Activated CD4-positive, alpha-beta T cell treated with anti-CD3 and anti-CD28 coated beads, Interleukin-2, amount 50 U/mL, for 24 hours (primary cell): ENCODE measurements at regions not wholly inside any gene's neighbourhood (a gene's known extent, or its start where the extent isn't known, plus 50 kb on each side); places are given as distances from the start of the nearest gene placed in this dataset.

Source experiments
- DNase-seq, 2 donors: peaks; one replicate each; pipeline ENCODE4 v3.0.0-alpha.2; 2020; ENCODE audit warnings: low read depth in 1 of 2, low spot score in 1 of 2

- no peak for DNase-seq
These were observed 50.0 kb downstream of the PITPNM2 start for GRCh38 chr12:123100882-123101281.

- no peak for DNase-seq
These were observed 50.4 kb downstream of the PITPNM2 start for GRCh38 chr12:123100450-123100849.

- DNase-seq = no peak
These were observed 51.2 kb downstream of the PITPNM2 start for GRCh38 chr12:123099560-123100192.

GRCh38 chr12:123098780-123099179, 52.1 kb downstream of the PITPNM2 start:
- no peak for DNase-seq

- DNase-seq = no peak
These were observed 53.3 kb downstream of the PITPNM2 start for GRCh38 chr12:123097561-123098084.

GRCh38 chr12:123096741-123097140, 54.1 kb downstream of the PITPNM2 start:
- no peak for DNase-seq

GRCh38 chr12:123096182-123096581, 54.7 kb downstream of the PITPNM2 start:
- no peak for DNase-seq

GRCh38 chr12:123095078-123095881, 55.6 kb downstream of the PITPNM2 start:
- no peak for DNase-seq

- DNase-seq = no peak
These were observed 56.4 kb downstream of the PITPNM2 start for GRCh38 chr12:123094349-123095077.

GRCh38 chr12:123092866-123093265, 58.0 kb downstream of the PITPNM2 start:
- DNase-seq = no peak

GRCh38 chr12:123091230-123092150, 59.4 kb downstream of the PITPNM2 start:
- DNase-seq = no peak

GRCh38 chr12:123089631-123090353, 61.1 kb downstream of the PITPNM2 start:
- DNase-seq = no peak

GRCh38 chr12:123089140-123089539, 61.8 kb downstream of the PITPNM2 start:
- DNase-seq = no peak

GRCh38 chr12:123085730-123086487, 65.0 kb downstream of the PITPNM2 start:
- DNase-seq = no peak

GRCh38 chr12:123085066-123085465, 65.8 kb downstream of the PITPNM2 start:
- DNase-seq = no peak

GRCh38 chr12:123083661-123084571, 67.0 kb downstream of the PITPNM2 start:
- no peak for DNase-seq

- no peak for DNase-seq
These were observed 70.3 kb downstream of the PITPNM2 start for GRCh38 chr12:123080634-123081033.

- DNase-seq = no peak
These were observed 72.2 kb downstream of the PITPNM2 start for GRCh38 chr12:123078531-123079155.
